ENCODE measurements at regions not wholly inside any gene's neighbourhood (a gene's known extent, or its start where the extent isn't known, plus 50 kb on each side); places are given as distances from the start of the nearest gene placed in this dataset.

GRCh38 chr2:2681711-2682251, 350.7 kb upstream of the MYT1L start:
- H3K4me3 ChIP-seq: no peak overlapping the region
- H3K4me1 ChIP-seq: peaks cover 0 to 10% (median 2%) of the 10 kb centered on the region in 6 donors
- TF ChIP-seq POLR2AphosphoS5 (IDR thresholded peaks at IDR 0.05) (no peak), POLR2A (IDR thresholded peaks at IDR 0.05) (no peak)
- intact Hi-C loops (cut with DNase I; ENCODE audit: low total_unique reads): no loop called here
- no peak overlapping the region for H3K27ac ChIP-seq
- no peak for DNase-seq
- peaks cover 0 to 17% (median 0%) of the 10 kb centered on the region in 7 donors for H3K27me3 ChIP-seq (replicated peaks in 1 of 7)
- no peaks in the 10 kb centered on the region for H3K9me3 ChIP-seq
- H3K36me3 ChIP-seq: no peaks in the 10 kb centered on the region
- 24 to 33% (median 25%) methylated on average over 16 of the region's 16 CpGs for WGBS, 5 donors

- intact Hi-C loops (cut with DNase I; ENCODE audit: low total_unique reads): no loop called here
- no peak overlapping the region for H3K27ac ChIP-seq
- H3K27me3 ChIP-seq (replicated peaks in 1 of 7): peaks cover 0 to 17% (median 0%) of the 10 kb centered on the region in 7 donors
- no peak for DNase-seq
- H3K36me3 ChIP-seq: no peaks in the 10 kb centered on the region
- TF ChIP-seq CTCF (IDR thresholded peaks at IDR 0.05 in 8 of 11, conservative IDR thresholded peaks at IDR 0.05 in 3 of 11): no peak
- no peak for TF ChIP-seq POLR2A (IDR thresholded peaks at IDR 0.05)
- no peak for TF ChIP-seq POLR2AphosphoS5 (IDR thresholded peaks at IDR 0.05)
- peaks cover 0 to 3% (median 0%) of the 10 kb centered on the region in 6 donors for H3K4me1 ChIP-seq
- H3K4me3 ChIP-seq: no peak overlapping the region
- no peaks in the 10 kb centered on the region for H3K9me3 ChIP-seq
- WGBS, 5 donors: 83 to 94% (median 91%) methylated on average over 4 of the region's 4 CpGs
Observed at GRCh38 chr2:2681085-2681484, 350.0 kb upstream of the MYT1L start.

- intact Hi-C loops (cut with DNase I; ENCODE audit: low total_unique reads): no loop called here
- H3K4me3 ChIP-seq: no peak overlapping the region
- TF ChIP-seq POLR2AphosphoS5 (IDR thresholded peaks at IDR 0.05) (no peak), CTCF (IDR thresholded peaks at IDR 0.05 in 8 of 11, conservative IDR thresholded peaks at IDR 0.05 in 3 of 11) (no peak), POLR2A (IDR thresholded peaks at IDR 0.05) (no peak)
- WGBS, 5 donors: 80 to 92% (median 88%) methylated on average over 6 of the region's 6 CpGs
- H3K27me3 ChIP-seq (replicated peaks in 1 of 7): no peaks in the 10 kb centered on the region
- DNase-seq: no peak
- H3K27ac ChIP-seq: no peak overlapping the region
- no peaks in the 10 kb centered on the region for H3K4me1 ChIP-seq
- H3K9me3 ChIP-seq: no peaks in the 10 kb centered on the region
- H3K36me3 ChIP-seq: no peaks in the 10 kb centered on the region
Observed at GRCh38 chr2:2674831-2675230, 343.8 kb upstream of the MYT1L start.

- no peaks in the 10 kb centered on the region for H3K36me3 ChIP-seq
- H3K27me3 ChIP-seq (replicated peaks in 1 of 7): no peaks in the 10 kb centered on the region
- H3K27ac ChIP-seq: no peak overlapping the region
- DNase-seq: no peak
- 68 to 81% (median 75%) methylated on average over 3 of the region's 3 CpGs for WGBS, 5 donors
- H3K4me3 ChIP-seq: no peak overlapping the region
- intact Hi-C loops (cut with DNase I; ENCODE audit: low total_unique reads): no loop called here
- no peaks in the 10 kb centered on the region for H3K4me1 ChIP-seq
- TF ChIP-seq POLR2A (IDR thresholded peaks at IDR 0.05) (no peak), POLR2AphosphoS5 (IDR thresholded peaks at IDR 0.05) (no peak), CTCF (IDR thresholded peaks at IDR 0.05 in 8 of 11, conservative IDR thresholded peaks at IDR 0.05 in 3 of 11) (no peak)
- no peaks in the 10 kb centered on the region for H3K9me3 ChIP-seq
Observed at GRCh38 chr2:2673406-2673805, 342.3 kb upstream of the MYT1L start.

- Histone ChIP-seq H3K27me3 (replicated peaks in 1 of 7) (no peaks in the 10 kb centered on the region), H3K4me3 (no peak overlapping the region), H3K9me3 (no peaks in the 10 kb centered on the region), H3K27ac (no peak overlapping the region), H3K36me3 (no peaks in the 10 kb centered on the region), H3K4me1 (no peaks in the 10 kb centered on the region)
- no peak for DNase-seq
- WGBS, 5 donors: 89 to 94% (median 90%) methylated on average over 14 of the region's 14 CpGs
- TF ChIP-seq CTCF (IDR thresholded peaks at IDR 0.05 in 8 of 11, conservative IDR thresholded peaks at IDR 0.05 in 3 of 11) (no peak), POLR2AphosphoS5 (IDR thresholded peaks at IDR 0.05) (no peak), POLR2A (IDR thresholded peaks at IDR 0.05) (no peak)
- intact Hi-C loops (cut with DNase I; ENCODE audit: low total_unique reads): no loop called here
Observed at GRCh38 chr2:2672249-2672648, 341.2 kb upstream of the MYT1L start.

All from spleen (tissue), 11 donors.